ENCODE measurements at regions not wholly inside any gene's neighbourhood (a gene's known extent, or its start where the extent isn't known, plus 50 kb on each side); places are given as distances from the start of the nearest gene placed in this dataset.

DNA sequence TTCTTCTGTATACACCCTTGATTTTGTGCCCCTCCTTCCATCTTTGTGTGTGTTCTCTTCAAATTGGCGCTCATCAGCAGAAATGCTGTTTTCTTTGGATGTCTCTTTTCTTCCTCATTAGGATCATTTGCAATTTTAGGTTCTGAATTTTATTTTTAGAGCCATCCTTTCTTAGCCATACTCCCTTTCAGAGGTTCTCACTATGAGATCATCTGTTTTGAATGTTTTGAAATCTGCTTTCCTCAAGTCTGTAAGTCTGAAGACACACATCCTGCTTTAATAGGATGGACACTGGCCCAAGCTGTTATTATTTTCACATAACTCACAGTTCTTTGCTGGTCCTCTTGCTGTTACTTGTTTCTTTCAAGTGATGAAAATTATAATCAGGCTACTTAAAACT is 124.8 kb downstream of the BDH1 start:
- Histone ChIP-seq H3K4me3 (replicated peaks in 1 of 3; ENCODE audit: insufficient read depth in 1 of 3, low read depth in 2 of 3, low read length in 3 of 3) (no peak overlapping the region), H3K9me3 (ENCODE audit: low read length) (no peaks in the 10 kb centered on the region), H3K4me2 (ENCODE audit: low read depth, low read length) (no peak overlapping the region), H3K27me3 (ENCODE audit: control insufficient read depth in 1 of 2, insufficient read depth in 2 of 2, low read length in 2 of 2) (no peaks in the 10 kb centered on the region; a peak in 1 of 5 replicates), H3K79me2 (ENCODE audit: insufficient read depth, low read length) (no peaks in the 10 kb centered on the region), H3K9ac (ENCODE audit: insufficient read depth, low read depth, low read length) (no peak overlapping the region), H4K20me1 (ENCODE audit: insufficient read depth, low read length) (no peaks in the 10 kb centered on the region), H2AFZ (ENCODE audit: low read length) (no peak overlapping the region), H3K4me1 (ENCODE audit: insufficient read depth, low read length) (no peaks in the 10 kb centered on the region), H3K27ac (ENCODE audit: extremely low read length, insufficient read depth, low read length) (no peak overlapping the region), H3K36me3 (replicated peaks in 1 of 2; ENCODE audit: control insufficient read depth in 1 of 2, insufficient read depth in 2 of 2, low read length in 2 of 2) (no peaks in the 10 kb centered on the region)
- no peak for FAIRE-seq
- no peak for TF ChIP-seq ZNF775 (CRISPR knock-in tag; IDR thresholded peaks at IDR 0.05; ENCODE audit: borderline replicate concordance)
- TF ChIP-seq PHF21A (CRISPR knock-in tag; IDR thresholded peaks at IDR 0.05): no peak
- no peak for ATAC-seq
- in situ Hi-C loops (cut with HindIII; ENCODE audit: extremely low pct_ligation_motif_present, low pct_unique_long_range_greater_than_20kb) (no loop called here), intact Hi-C loops (cut with micrococcal nuclease; ENCODE audit: unreplicated experiment) (no loop called here)
- ChIA-PET POLR2A (no interaction called here), CTCF (ENCODE audit: low intra/inter-chr PET ratio, low total read pairs) (interaction anchor here (0.6 kb wide), 1 partner anchor 1582 kb away, joined by 3 read pairs; no protein-coding TSS in a partner anchor)
- no peak for DNase-seq (ENCODE audit: low spot score)
- WGBS (ENCODE audit: low lambda C conversion rate): 63% methylated on average over 1 of the region's 1 CpG
- no TSS peak for BruUV-seq (replicated peaks)

DNA sequence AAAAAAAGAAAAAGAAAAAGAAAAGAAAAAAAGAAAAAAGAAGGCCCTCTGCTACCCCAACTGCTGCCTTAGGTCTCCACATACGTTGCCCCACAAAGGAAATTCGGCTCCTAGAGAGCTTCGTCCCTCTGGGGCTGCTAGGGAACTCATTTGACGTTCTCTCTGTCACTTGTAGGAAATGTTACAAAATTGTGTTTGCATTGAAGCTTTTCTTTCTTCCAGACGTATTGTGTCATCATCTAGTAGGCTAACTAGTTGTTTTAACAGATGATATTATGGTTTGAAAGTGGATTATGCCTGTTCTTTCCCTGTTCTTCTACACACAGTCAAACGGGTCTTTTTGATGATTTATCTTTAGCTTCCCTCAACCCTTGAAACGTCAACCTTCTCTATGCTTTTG is 125.3 kb downstream of the BDH1 start:
- 34% methylated on average over 7 of the region's 7 CpGs for WGBS (ENCODE audit: low lambda C conversion rate)
- no peak overlapping the region for H2AFZ ChIP-seq (ENCODE audit: low read length)
- no peak overlapping the region for H3K27ac ChIP-seq (ENCODE audit: extremely low read length, insufficient read depth, low read length)
- no peak overlapping the region for H3K4me2 ChIP-seq (ENCODE audit: low read depth, low read length)
- no peaks in the 10 kb centered on the region for H4K20me1 ChIP-seq (ENCODE audit: insufficient read depth, low read length)
- no peak overlapping the region for H3K9ac ChIP-seq (ENCODE audit: insufficient read depth, low read depth, low read length)
- POLR2A ChIA-PET: no interaction called here
- DNase-seq (ENCODE audit: low spot score) (no peak), FAIRE-seq (no peak), ATAC-seq (no peak)
- no peaks in the 10 kb centered on the region for H3K4me1 ChIP-seq (ENCODE audit: insufficient read depth, low read length)
- TF ChIP-seq, protein P1, sequence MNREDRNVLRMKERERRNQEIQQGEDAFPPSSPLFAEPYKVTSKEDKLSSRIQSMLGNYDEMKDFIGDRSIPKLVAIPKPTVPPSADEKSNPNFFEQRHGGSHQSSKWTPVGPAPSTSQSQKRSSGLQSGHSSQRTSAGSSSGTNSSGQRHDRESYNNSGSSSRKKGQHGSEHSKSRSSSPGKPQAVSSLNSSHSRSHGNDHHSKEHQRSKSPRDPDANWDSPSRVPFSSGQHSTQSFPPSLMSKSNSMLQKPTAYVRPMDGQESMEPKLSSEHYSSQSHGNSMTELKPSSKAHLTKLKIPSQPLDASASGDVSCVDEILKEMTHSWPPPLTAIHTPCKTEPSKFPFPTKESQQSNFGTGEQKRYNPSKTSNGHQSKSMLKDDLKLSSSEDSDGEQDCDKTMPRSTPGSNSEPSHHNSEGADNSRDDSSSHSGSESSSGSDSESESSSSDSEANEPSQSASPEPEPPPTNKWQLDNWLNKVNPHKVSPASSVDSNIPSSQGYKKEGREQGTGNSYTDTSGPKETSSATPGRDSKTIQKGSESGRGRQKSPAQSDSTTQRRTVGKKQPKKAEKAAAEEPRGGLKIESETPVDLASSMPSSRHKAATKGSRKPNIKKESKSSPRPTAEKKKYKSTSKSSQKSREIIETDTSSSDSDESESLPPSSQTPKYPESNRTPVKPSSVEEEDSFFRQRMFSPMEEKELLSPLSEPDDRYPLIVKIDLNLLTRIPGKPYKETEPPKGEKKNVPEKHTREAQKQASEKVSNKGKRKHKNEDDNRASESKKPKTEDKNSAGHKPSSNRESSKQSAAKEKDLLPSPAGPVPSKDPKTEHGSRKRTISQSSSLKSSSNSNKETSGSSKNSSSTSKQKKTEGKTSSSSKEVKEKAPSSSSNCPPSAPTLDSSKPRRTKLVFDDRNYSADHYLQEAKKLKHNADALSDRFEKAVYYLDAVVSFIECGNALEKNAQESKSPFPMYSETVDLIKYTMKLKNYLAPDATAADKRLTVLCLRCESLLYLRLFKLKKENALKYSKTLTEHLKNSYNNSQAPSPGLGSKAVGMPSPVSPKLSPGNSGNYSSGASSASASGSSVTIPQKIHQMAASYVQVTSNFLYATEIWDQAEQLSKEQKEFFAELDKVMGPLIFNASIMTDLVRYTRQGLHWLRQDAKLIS (CRISPR knock-in tag; IDR thresholded peaks at IDR 0.05): no peak
- no peak for TF ChIP-seq ARNT2 (CRISPR knock-in tag; IDR thresholded peaks at IDR 0.05; ENCODE audit: low read depth)
- no peak for TF ChIP-seq MED1 (CRISPR knock-in tag; IDR thresholded peaks at IDR 0.05)
- no peak for TF ChIP-seq XRCC5 (optimal IDR thresholded peaks at IDR 0.05; ENCODE audit: low read length)
- TF ChIP-seq, protein P2, sequence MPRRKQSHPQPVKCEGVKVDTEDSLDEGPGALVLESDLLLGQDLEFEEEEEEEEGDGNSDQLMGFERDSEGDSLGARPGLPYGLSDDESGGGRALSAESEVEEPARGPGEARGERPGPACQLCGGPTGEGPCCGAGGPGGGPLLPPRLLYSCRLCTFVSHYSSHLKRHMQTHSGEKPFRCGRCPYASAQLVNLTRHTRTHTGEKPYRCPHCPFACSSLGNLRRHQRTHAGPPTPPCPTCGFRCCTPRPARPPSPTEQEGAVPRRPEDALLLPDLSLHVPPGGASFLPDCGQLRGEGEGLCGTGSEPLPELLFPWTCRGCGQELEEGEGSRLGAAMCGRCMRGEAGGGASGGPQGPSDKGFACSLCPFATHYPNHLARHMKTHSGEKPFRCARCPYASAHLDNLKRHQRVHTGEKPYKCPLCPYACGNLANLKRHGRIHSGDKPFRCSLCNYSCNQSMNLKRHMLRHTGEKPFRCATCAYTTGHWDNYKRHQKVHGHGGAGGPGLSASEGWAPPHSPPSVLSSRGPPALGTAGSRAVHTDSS (CRISPR knock-in tag; conservative IDR thresholded peaks at IDR 0.05): no peak
- no peak for TF ChIP-seq POGZ (CRISPR knock-in tag; IDR thresholded peaks at IDR 0.05)
- no peak overlapping the region for H3K4me3 ChIP-seq (replicated peaks in 1 of 3; ENCODE audit: insufficient read depth in 1 of 3, low read depth in 2 of 3, low read length in 3 of 3)
- intact Hi-C loops (cut with micrococcal nuclease; ENCODE audit: unreplicated experiment): no loop called here
- H3K79me2 ChIP-seq (ENCODE audit: insufficient read depth, low read length): no peaks in the 10 kb centered on the region
- H3K27me3 ChIP-seq (ENCODE audit: control insufficient read depth in 1 of 2, insufficient read depth in 2 of 2, low read length in 2 of 2): no peaks in the 10 kb centered on the region; a peak in 1 of 5 replicates
- no TSS peak for BruUV-seq (replicated peaks)
- no peaks in the 10 kb centered on the region for H3K36me3 ChIP-seq (replicated peaks in 1 of 2; ENCODE audit: control insufficient read depth in 1 of 2, insufficient read depth in 2 of 2, low read length in 2 of 2)
- CTCF ChIA-PET (ENCODE audit: low intra/inter-chr PET ratio, low total read pairs): no interaction called here
- in situ Hi-C loops (cut with HindIII; ENCODE audit: extremely low pct_ligation_motif_present, low pct_unique_long_range_greater_than_20kb): no loop called here
- H3K9me3 ChIP-seq (ENCODE audit: low read length): no peaks in the 10 kb centered on the region

Measured in HepG2 (cell line).